ENCODE measurements at regions not wholly inside any gene's neighbourhood (a gene's known extent, or its start where the extent isn't known, plus 50 kb on each side); places are given as distances from the start of the nearest gene placed in this dataset.

GRCh38 chr3:148208975-148209374 lies 488.7 kb upstream of the AGTR1 start:
- ChIA-PET POLR2A (ENCODE audit: low non-redundant PET) (no interaction called here), CTCF (interaction anchor here (0.7 kb wide), 1 partner anchor 88 kb away, joined by 5 read pairs; no protein-coding TSS in a partner anchor)
- no peak overlapping the region for H3K27ac ChIP-seq

GRCh38 chr3:148211725-148212124 lies 486.0 kb upstream of the AGTR1 start:
- no peak overlapping the region for H3K27ac ChIP-seq
- CTCF ChIA-PET = interaction anchor here (0.6 kb wide), 1 partner anchor 1408 kb away, joined by 5 read pairs; no protein-coding TSS in a partner anchor
- DNase-seq (ENCODE audit: low spot score) = peak; percentile 8
- POLR2A ChIA-PET (ENCODE audit: low non-redundant PET) = no interaction called here
- TF ChIP-seq, protein P1, sequence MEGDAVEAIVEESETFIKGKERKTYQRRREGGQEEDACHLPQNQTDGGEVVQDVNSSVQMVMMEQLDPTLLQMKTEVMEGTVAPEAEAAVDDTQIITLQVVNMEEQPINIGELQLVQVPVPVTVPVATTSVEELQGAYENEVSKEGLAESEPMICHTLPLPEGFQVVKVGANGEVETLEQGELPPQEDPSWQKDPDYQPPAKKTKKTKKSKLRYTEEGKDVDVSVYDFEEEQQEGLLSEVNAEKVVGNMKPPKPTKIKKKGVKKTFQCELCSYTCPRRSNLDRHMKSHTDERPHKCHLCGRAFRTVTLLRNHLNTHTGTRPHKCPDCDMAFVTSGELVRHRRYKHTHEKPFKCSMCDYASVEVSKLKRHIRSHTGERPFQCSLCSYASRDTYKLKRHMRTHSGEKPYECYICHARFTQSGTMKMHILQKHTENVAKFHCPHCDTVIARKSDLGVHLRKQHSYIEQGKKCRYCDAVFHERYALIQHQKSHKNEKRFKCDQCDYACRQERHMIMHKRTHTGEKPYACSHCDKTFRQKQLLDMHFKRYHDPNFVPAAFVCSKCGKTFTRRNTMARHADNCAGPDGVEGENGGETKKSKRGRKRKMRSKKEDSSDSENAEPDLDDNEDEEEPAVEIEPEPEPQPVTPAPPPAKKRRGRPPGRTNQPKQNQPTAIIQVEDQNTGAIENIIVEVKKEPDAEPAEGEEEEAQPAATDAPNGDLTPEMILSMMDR (conservative IDR thresholded peaks at IDR 0.05; ENCODE audit: low read depth) = no peak

More at GRCh38 chr3:148208975-148209374, 488.7 kb upstream of the AGTR1 start:
- peak; percentile 1 for DNase-seq (ENCODE audit: low spot score)
- TF ChIP-seq, protein P1 (conservative IDR thresholded peaks at IDR 0.05; ENCODE audit: low read depth) = no peak

DNA sequence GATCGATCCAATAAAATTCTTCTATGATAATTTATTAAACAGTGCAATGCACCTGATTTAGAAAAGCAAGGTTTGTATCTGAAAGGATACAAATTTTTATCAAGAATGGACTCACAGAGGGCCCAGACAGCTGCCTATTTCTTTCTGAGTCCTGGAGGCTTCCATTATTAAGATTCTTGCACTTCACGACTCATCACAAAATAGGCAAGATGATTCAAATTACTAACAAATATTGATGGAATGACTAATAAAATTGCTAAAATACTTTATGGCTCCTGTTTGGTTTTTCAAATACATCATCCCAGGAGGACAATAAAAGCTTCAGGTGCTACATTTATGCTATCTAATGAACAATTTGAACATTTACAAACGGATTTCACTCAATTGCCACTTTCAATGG lies 483.0 kb upstream of the AGTR1 start:
- ChIA-PET CTCF (no interaction called here), POLR2A (ENCODE audit: low non-redundant PET) (no interaction called here)
- no peak overlapping the region for H3K27ac ChIP-seq
- TF ChIP-seq, protein P1 (conservative IDR thresholded peaks at IDR 0.05; ENCODE audit: low read depth) = no peak
- DNase-seq (ENCODE audit: low spot score) = no peak

DNA sequence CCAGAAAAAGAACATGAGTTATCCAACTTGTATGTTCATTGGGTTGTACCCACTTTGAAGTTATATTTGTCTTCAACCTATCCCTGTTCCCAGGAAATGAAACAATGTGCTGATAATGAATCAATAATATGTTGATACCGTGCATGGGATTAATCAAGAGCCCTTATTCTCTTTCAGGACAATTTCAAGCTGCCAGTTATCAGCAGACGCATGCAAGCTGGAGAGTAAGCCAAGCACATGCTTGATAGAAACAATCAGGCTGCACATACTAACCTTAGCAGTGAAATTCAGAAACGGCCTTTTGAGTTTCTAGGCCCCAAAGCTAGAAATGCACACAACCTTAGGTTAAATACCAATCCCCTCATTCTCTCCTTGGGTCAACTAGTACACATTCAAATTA lies 480.4 kb upstream of the AGTR1 start:
- ChIA-PET POLR2A (ENCODE audit: low non-redundant PET) (no interaction called here), CTCF (interaction anchor here (0.6 kb wide), 1 partner anchor 692 kb away, joined by 5 read pairs; no protein-coding TSS in a partner anchor)
- TF ChIP-seq, protein P1 (conservative IDR thresholded peaks at IDR 0.05; ENCODE audit: low read depth) = no peak
- DNase-seq (ENCODE audit: low spot score) = no peak
- H3K27ac ChIP-seq = no peak overlapping the region

- H3K27ac ChIP-seq = no peak overlapping the region
- TF ChIP-seq, protein P1 (conservative IDR thresholded peaks at IDR 0.05; ENCODE audit: low read depth) = no peak
- DNase-seq (ENCODE audit: low spot score) = no peak
- ChIA-PET CTCF (no interaction called here), POLR2A (ENCODE audit: low non-redundant PET) (no interaction called here)
Observed at GRCh38 chr3:148218222-148218621, 479.5 kb upstream of the AGTR1 start.

DNA sequence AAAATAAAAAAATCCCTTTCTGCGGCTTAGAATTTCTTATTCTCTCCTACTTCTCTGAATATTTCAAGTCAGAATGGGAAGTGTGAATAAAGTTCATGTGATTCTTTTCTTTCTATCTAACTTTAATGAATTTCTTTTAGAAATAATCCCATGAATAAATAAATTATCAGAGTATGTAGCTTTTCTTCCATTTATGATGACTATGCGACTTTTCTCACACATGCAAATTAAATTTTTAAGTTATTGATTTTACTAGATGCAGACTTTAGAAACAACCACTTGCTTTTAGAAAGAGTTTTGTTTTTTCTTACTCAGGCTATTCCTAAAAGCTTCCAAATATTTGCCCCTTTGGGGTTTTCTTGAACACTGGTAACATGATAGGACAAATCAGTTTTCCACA lies 477.7 kb upstream of the AGTR1 start:
- ChIA-PET CTCF (interaction anchor here (0.9 kb wide), 1 partner anchor 143 kb away, joined by 3 read pairs; no protein-coding TSS in a partner anchor), POLR2A (ENCODE audit: low non-redundant PET) (no interaction called here)
- DNase-seq (ENCODE audit: low spot score) = no peak
- H3K27ac ChIP-seq = no peak overlapping the region
- TF ChIP-seq, protein P1 (conservative IDR thresholded peaks at IDR 0.05; ENCODE audit: low read depth) = no peak

Data from RWPE1 (cell line).